Breast epithelium (tissue), 3 donors: ENCODE measurements at regions not wholly inside any gene's neighbourhood (a gene's known extent, or its start where the extent isn't known, plus 50 kb on each side); places are given as distances from the start of the nearest gene placed in this dataset.

Experiments
- POLR2A ChIP-seq: fragments of 450-650 bp; IDR thresholded peaks from one replicate; pipeline ENCODE4 v1.6.1; 2016; ENCODE audit warnings: antibody characterized with exemption, mild to moderate bottlenecking, moderate library complexity
- POLR2AphosphoS5 ChIP-seq, 3 donors: sonication (generic); formaldehyde crosslinking; IDR thresholded peaks; one replicate each; pipeline ENCODE4 v1.6.1; 2017; ENCODE audit warnings: antibody characterized with exemption in 3 of 3
- TF ChIP-seq, protein P1 (sequence below), 3 donors: fragments of 450-650 bp; IDR thresholded peaks; one replicate each; pipeline ENCODE4 v1.5.1; 2016 to 2017; ENCODE audit warnings: antibody characterized with exemption in 3 of 3, mild to moderate bottlenecking in 3 of 3, moderate library complexity in 3 of 3

DNA sequence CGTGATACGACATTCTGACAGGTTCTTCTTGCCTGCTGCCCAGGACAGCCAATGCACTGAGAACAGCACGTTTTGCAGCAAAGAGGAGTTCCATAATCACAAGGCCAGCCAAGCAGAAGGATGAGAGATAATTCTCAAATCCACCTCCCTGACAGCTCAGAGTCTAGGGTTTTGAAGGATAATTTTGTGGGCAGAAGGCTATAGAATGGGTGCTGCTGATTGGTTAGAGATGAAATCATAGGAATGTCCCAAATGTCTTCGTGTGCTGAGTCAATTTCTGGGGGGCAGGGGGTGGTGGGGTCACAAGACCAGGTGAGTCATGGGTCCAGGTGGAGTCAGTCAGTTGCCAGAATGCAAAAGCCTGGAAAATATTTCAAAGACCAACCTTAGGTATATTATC lies 175.5 kb upstream of the SLC30A5 start:
- TF ChIP-seq, protein P1, sequence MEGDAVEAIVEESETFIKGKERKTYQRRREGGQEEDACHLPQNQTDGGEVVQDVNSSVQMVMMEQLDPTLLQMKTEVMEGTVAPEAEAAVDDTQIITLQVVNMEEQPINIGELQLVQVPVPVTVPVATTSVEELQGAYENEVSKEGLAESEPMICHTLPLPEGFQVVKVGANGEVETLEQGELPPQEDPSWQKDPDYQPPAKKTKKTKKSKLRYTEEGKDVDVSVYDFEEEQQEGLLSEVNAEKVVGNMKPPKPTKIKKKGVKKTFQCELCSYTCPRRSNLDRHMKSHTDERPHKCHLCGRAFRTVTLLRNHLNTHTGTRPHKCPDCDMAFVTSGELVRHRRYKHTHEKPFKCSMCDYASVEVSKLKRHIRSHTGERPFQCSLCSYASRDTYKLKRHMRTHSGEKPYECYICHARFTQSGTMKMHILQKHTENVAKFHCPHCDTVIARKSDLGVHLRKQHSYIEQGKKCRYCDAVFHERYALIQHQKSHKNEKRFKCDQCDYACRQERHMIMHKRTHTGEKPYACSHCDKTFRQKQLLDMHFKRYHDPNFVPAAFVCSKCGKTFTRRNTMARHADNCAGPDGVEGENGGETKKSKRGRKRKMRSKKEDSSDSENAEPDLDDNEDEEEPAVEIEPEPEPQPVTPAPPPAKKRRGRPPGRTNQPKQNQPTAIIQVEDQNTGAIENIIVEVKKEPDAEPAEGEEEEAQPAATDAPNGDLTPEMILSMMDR (IDR thresholded peaks at IDR 0.05), result no peak
- TF ChIP-seq POLR2AphosphoS5 (IDR thresholded peaks at IDR 0.05) (no peak), POLR2A (no peak)
